Cardiac muscle cell (in vitro differentiated cells and primary cell): ENCODE measurements at regions not wholly inside any gene's neighbourhood (a gene's known extent, or its start where the extent isn't known, plus 50 kb on each side); places are given as distances from the start of the nearest gene placed in this dataset.

Experiments used
- DNase-seq, 2 donors: peaks; one replicate each; pipeline versions ENCODE4 v3.0.0 to v3.0.0-alpha.2; 2010 to 2017; ENCODE audit warnings: low read depth in 1 of 2, low spot score in 1 of 2
- H3K27ac ChIP-seq: fragments of 200-600 bp; sonication (generic); 2 replicates; pipeline ENCODE4 v1.5.1; 2016
- H3K27me3 ChIP-seq: fragments of 200-600 bp; sonication (generic); 2 replicates; pipeline ENCODE4 v1.6.0; 2016; ENCODE audit warnings: control low read depth
- H3K36me3 ChIP-seq: fragments of 200-600 bp; sonication (generic); 2 replicates; pipeline ENCODE4 v1.5.1; 2016; ENCODE audit warnings: control low read depth
- H3K4me1 ChIP-seq: fragments of 200-600 bp; sonication (generic); 2 replicates; pipeline ENCODE4 v1.8.1; 2017; ENCODE audit warnings: low read depth, mild to moderate bottlenecking, mixed run types
- H3K4me3 ChIP-seq: fragments of 200-600 bp; sonication (generic); 2 replicates; pipeline ENCODE4 v1.5.1; 2016; ENCODE audit warnings: mild to moderate bottlenecking
- H3K9me3 ChIP-seq: fragments of 200-600 bp; sonication (generic); 2 replicates; pipeline ENCODE4 v1.5.1; 2017; ENCODE audit warnings: low read depth, mild to moderate bottlenecking, control low read depth
- CTCF ChIP-seq: IDR thresholded peaks from 2 replicates; pipeline ENCODE4 v1.5.1; 2012; ENCODE audit warnings: low read depth, mild to moderate bottlenecking, low read length

GRCh38 chr16:73730481-73731090, 566.0 kb upstream of the PSMD7 start:
- no peaks in the 10 kb centered on the region for H3K9me3 ChIP-seq
- H3K27me3 ChIP-seq = no peaks in the 10 kb centered on the region
- H3K4me3 ChIP-seq = no peak overlapping the region
- no peaks in the 10 kb centered on the region for H3K36me3 ChIP-seq
- DNase-seq = no peak
- no peak overlapping the region for H3K27ac ChIP-seq
- TF ChIP-seq CTCF = no peak
- H3K4me1 ChIP-seq = no peaks in the 10 kb centered on the region

GRCh38 chr16:73725156-73725555, 571.5 kb upstream of the PSMD7 start:
- Histone ChIP-seq H3K4me1 (no peaks in the 10 kb centered on the region), H3K27me3 (no peaks in the 10 kb centered on the region), H3K36me3 (no peaks in the 10 kb centered on the region), H3K4me3 (no peak overlapping the region), H3K9me3 (no peaks in the 10 kb centered on the region), H3K27ac (no peak overlapping the region)
- TF ChIP-seq CTCF = no peak
- DNase-seq = no peak

- DNase-seq = no peak
- Histone ChIP-seq H3K27me3 (no peaks in the 10 kb centered on the region), H3K36me3 (no peaks in the 10 kb centered on the region), H3K4me3 (no peak overlapping the region), H3K27ac (no peak overlapping the region), H3K4me1 (no peaks in the 10 kb centered on the region), H3K9me3 (no peaks in the 10 kb centered on the region)
- TF ChIP-seq CTCF = no peak
Measured at GRCh38 chr16:73724503-73724902, 572.1 kb upstream of the PSMD7 start.

GRCh38 chr16:73717266-73717974, 579.2 kb upstream of the PSMD7 start:
- no peak for DNase-seq
- Histone ChIP-seq H3K9me3 (no peaks in the 10 kb centered on the region), H3K4me3 (no peak overlapping the region), H3K27ac (no peak overlapping the region), H3K4me1 (no peaks in the 10 kb centered on the region), H3K27me3 (no peaks in the 10 kb centered on the region), H3K36me3 (no peaks in the 10 kb centered on the region)
- TF ChIP-seq CTCF = no peak

- H3K4me1 ChIP-seq = no peaks in the 10 kb centered on the region
- TF ChIP-seq CTCF = no peak
- no peak for DNase-seq
- H3K9me3 ChIP-seq = no peaks in the 10 kb centered on the region
- no peaks in the 10 kb centered on the region for H3K36me3 ChIP-seq
- no peaks in the 10 kb centered on the region for H3K27me3 ChIP-seq
- no peak overlapping the region for H3K27ac ChIP-seq
- H3K4me3 ChIP-seq = no peak overlapping the region
Measured at GRCh38 chr16:73714976-73715375, 581.6 kb upstream of the PSMD7 start.
